ENCODE measurements at regions not wholly inside any gene's neighbourhood (a gene's known extent, or its start where the extent isn't known, plus 50 kb on each side); places are given as distances from the start of the nearest gene placed in this dataset.
"Not testable (repeated sequence)": the region's sequence is repeated elsewhere in the genome, so short reads cannot be mapped to it uniquely, and the experiment has no call there.

DNA sequence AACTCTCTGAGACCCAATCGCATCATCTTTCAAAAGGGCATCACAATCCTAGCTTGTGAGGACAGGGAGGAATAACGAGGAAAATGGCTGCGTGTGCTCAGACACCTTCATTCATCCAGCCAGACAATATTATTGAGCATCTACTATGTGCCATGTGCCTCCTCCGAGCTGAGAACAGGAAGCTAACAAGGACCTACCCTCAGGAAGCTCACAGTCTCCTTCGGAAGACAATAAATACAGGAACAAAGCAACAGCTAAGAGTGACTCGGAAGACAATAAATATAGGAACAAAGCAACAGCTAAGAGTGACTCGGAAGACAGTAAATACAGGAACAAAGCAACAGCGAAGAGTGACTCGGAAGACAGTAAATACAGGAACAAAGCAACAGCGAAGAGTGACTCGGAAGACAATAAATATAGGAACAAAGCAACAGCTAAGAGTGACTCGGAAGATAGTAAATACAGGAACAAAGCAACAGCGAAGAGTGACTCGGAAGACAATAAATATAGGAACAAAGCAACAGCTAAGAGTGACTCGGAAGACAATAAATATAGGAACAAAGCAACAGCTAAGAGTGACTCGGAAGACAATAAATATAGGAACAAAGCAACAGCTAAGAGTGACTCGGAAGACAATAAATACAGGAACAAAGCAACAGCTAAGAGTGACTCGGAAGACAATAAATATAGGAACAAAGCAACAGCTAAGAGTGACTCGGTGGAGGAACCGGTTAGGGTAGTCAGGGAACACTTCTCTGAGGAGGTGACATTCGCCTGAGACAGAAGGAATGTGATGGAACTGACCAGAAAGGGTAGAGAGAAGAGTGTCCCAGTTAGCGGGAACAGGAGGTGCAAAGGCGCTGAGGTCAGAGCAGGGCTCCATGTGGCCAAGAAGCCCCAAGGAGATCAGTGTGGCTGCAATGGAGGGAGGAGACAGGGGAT, 55.6 kb upstream of the SIRPA start:
- TF ChIP-seq CTCF (optimal IDR thresholded peaks at IDR 0.05 in 1 of 3, IDR thresholded peaks at IDR 0.05 in 1 of 3, conservative IDR thresholded peaks at IDR 0.05 in 1 of 3; ENCODE audit: extremely low read depth in 1 of 3, insufficient read depth in 2 of 3, low read length in 3 of 3); EZH2 (IDR thresholded peaks at IDR 0.05; ENCODE audit: low read length): not testable (repeated sequence)
